ENCODE measurements at regions not wholly inside any gene's neighbourhood (a gene's known extent, or its start where the extent isn't known, plus 50 kb on each side); places are given as distances from the start of the nearest gene placed in this dataset.

DNA sequence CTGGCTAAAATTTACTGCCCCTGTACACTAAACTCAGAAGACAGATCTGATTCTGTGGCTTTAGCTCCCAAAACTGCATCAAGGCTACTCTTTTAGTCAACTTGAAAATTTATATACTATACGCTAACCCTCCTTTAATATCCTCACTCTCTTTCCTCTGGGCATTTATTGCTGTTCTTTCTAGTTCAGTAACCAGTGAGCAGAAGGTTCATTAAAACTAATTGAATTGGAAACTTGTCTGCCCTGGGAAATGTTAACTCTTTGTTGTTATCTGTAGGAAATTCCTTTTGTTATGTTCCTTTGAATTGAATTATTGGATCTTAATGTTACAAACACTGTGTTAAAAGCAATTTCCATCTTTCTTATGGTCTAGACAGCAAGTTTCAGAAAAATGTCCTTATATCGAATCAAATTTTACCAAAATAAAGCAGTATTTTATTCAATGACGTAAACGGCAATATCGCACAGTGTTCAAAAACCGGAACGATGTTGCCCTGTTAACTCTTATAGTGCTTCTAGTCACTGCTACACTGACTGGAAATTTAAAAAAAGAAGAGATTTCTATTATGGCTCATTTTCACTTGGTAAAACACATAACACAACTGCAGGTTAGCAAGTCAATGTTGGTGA is 168.3 kb downstream of the NR4A2 start:
- no peak for DNase-seq (ENCODE audit: low spot score)

DNA sequence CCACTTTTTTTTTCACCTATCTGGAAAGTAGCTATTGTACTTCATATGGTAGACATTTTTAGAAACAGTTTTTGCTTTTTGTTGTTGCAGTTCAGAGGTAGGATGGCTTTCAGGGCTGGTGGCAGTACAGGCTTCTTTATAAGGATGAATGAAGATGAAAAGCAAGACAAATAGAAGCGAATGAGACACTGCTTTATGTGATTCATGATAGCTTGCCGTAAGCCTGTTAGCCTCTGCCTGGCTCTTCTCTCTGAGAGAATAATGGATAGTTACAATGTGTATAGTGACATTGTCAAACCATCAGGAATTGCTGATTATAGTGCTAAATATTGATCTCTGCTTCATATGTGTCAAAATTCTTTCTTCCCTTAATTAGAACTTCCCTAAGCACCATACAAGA is 173.7 kb downstream of the NR4A2 start:
- DNase-seq (ENCODE audit: low spot score) = no peak

DNA sequence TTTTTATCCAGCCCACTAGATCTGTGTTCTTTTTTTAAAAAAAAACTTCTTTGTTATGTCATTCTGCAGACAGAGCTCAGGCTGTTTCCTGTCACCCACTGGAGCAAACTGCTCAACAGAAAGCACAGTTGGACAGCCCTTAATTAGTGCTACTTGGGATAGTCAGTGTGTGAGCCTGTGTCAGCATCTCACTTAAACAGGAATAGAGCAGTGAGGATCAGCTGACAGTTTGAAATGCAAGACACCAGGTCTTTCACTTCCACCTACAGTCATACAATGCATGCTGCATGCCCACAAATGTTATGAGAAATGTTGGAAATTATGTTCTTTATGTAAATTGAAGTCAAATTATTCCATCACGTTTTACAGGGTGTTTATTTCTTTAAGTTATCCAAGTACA is 174.9 kb downstream of the NR4A2 start:
- no peak for DNase-seq (ENCODE audit: low spot score)

DNA sequence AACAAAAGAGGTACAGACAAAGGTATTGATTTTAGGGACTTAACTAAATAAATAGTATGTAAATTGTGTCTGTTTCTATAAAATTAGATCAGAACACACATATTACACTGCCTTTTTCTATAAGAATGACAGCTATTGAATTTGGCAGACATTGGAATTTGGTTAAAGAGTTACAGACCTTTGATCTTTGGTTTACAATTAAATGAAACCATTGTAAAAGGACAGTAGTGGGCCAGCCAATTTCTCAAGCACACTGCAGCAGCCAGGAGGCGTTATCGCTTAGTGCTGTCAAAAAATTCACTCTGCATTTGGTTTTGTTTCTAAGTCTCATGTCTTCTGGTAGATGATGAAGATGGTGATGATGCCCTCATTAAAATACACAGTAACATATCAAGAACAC is 175.9 kb downstream of the NR4A2 start:
- no peak for DNase-seq (ENCODE audit: low spot score)

GRCh38 chr2:156155319-156155718 is 177.2 kb downstream of the NR4A2 start:
- no peak for DNase-seq (ENCODE audit: low spot score)

GRCh38 chr2:156151351-156151750 is 181.2 kb downstream of the NR4A2 start:
- DNase-seq (ENCODE audit: low spot score) = no peak

DNA sequence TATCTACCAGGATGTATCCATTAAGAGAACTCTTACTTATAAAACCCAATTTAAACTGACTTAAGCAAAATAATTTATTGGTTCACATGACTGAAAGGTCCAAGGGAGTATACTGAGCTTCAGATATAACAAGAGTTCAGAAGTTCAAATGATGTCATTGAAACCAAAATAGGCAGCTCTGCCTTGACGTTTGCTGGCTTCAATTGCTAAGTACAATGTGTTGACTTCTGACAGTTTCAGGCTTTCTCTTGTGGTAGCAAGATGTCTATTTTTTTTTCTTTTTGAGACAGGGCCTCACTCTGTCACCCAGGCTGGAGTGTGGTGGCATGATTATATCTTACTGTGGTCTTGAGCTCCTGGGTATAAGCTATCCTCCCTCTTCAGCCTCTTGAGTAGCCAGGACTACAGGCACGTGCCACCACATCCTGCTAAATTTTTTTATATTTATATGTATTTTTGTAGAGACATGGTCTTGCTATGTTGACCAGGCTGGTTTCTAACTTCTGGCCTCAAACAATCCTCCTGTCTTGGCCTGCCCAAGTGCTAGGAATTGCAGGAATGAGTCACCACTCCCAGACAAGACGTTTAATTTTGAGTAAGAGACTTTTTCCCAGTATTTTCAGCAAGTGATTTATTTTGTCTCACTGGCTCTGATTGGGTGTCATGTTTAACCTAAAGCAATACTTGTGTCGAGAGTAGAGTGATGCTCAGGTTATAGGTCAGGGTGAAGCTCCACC is 184.8 kb downstream of the NR4A2 start:
- DNase-seq (ENCODE audit: low spot score) = no peak

GRCh38 chr2:156145976-156146375 is 186.5 kb downstream of the NR4A2 start:
- DNase-seq (ENCODE audit: low spot score) = no peak

DNA sequence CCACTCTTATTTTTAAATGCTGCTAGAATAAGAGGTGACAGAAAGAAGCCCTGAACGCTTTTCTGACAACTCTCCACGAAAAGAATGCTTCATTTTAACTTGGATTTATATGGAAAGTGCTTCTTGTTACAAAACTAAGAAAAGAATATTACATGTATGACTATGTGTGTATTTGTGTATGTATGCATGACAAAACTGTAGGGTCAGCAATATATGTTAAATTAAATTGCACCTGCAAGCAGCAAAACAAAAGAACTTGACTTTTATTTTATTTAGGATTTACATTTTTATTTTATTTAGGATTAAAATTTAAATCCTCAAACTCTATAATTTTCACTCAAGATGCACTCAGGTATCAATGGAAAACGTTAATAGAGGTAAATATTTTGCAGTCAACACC is 187.1 kb downstream of the NR4A2 start:
- DNase-seq (ENCODE audit: low spot score) = no peak

GRCh38 chr2:156136566-156136965 is 196.0 kb downstream of the NR4A2 start:
- no peak for DNase-seq (ENCODE audit: low spot score)

DNA sequence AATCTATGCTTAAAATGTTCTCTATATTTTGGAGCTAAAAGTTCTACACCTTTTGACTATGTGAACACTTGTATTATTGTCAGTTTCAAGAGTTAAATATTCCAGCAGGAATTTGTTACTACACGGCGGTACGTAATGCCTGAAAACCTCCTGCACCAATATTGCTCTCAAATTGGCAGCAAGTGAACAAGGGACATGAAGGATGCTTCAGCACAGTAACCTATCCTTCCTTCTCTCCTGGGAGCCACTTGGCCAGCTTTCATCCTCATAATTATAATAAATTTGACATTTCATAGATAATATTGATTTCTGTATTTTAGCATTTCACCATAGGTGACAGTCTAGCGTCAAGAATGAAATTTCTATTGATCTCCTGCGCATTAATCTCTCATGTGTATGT is 197.6 kb downstream of the NR4A2 start:
- DNase-seq (ENCODE audit: low spot score) = no peak

GRCh38 chr2:156132941-156133340 is 199.6 kb downstream of the NR4A2 start:
- no peak for DNase-seq (ENCODE audit: low spot score)

DNA sequence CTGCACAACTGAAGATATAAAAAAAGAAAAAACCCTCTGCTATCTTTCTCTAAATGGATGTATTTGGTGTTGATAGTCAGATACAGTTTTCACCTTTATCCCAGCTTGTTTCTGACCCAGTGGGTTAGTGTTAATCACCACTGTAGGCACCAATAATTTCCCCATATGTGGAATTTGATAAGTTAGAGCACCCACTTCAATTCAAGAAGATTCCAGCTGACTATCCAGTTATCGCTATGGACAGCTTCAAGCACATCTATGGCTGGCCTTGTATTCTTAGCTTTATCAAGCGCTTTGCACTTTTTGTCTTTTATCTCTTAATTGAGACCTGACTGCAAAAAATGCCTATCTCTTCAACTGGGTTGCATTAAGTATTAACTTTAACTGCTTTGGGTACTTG is 200.4 kb downstream of the NR4A2 start:
- DNase-seq (ENCODE audit: low spot score) = no peak

- no peak for DNase-seq (ENCODE audit: low spot score)
Measured at GRCh38 chr2:156129227-156129626, 203.3 kb downstream of the NR4A2 start.

DNA sequence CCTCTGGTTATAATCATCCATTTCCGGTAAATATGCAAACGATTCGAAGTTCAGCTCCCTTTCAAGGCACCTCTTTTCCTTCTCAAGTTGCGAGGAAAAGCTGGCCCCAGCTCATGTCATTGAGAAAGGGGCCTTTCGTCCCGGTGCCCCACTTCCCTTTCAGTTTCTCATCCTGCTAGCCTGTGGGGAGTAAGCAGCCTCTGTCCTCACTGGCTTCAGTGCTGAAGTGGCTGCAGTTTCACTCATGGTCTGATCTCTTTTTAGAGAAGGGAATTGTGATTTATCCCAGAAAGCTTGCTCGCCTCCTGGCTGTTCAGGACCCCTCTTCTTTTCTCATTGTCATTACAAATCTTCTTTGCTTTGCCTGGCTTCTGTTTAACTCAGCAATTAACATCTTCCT is 207.5 kb downstream of the NR4A2 start:
- no peak for DNase-seq (ENCODE audit: low spot score)

- no peak for DNase-seq (ENCODE audit: low spot score)
Measured at GRCh38 chr2:156124458-156124857, 208.1 kb downstream of the NR4A2 start.

GRCh38 chr2:156118753-156119416 is 213.6 kb downstream of the NR4A2 start:
- no peak for DNase-seq (ENCODE audit: low spot score)

GRCh38 chr2:156116113-156116512 is 216.4 kb downstream of the NR4A2 start:
- no peak for DNase-seq (ENCODE audit: low spot score)

- no peak for DNase-seq (ENCODE audit: low spot score)
Measured at GRCh38 chr2:156115338-156115737, 217.2 kb downstream of the NR4A2 start.

- no peak for DNase-seq (ENCODE audit: low spot score)
Measured at GRCh38 chr2:156112323-156112722, 220.2 kb downstream of the NR4A2 start.

GRCh38 chr2:156110890-156111289 is 221.6 kb downstream of the NR4A2 start:
- DNase-seq (ENCODE audit: low spot score) = no peak

DNA sequence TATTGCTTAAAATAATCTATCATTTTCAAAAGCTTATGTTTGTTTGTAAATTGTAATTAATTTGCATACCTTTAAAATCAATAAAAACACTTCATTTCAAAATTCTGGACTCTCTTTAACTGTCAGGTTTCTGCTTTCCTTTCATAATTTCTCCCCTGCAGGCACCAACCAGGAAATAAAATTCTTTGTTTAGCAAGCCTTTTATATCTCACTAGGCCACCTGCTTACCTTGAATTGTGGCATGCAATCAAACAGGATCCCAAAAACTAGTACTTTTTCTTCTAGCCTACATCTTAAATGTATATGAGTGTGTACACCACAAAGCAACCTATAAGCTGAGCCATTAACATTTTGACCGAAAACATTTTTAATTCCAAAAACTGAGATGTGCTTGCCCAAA is 233.1 kb downstream of the NR4A2 start:
- DNase-seq (ENCODE audit: low spot score) = no peak

DNA sequence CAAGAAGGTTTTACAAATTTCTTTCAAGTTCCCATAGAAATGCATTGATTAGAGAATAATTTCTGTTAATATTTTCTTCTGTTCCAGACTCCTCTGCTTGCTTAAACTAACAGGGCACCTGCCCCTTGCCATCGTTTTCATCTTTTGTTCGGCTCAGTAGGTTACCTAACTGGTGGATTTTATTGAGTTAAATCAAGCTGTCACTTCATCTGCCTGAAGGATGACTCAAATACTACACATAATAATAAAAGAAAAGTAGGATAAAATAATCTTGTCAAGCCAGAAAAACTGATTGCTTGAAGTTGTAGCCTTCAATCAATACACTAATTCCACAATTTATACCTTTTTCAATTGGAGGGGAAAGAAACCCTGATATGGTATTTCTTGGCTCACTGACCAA is 234.0 kb downstream of the NR4A2 start:
- no peak for DNase-seq (ENCODE audit: low spot score)
